ENCODE measurements at regions not wholly inside any gene's neighbourhood (a gene's known extent, or its start where the extent isn't known, plus 50 kb on each side); places are given as distances from the start of the nearest gene placed in this dataset.

GRCh38 chr13:30151388-30151787 is 156.0 kb downstream of the KATNAL1 start:
- DNase-seq (ENCODE audit: low read depth): no peak

GRCh38 chr13:30149248-30149647 is 158.1 kb downstream of the KATNAL1 start:
- DNase-seq (ENCODE audit: low read depth): no peak

GRCh38 chr13:30148786-30149185 is 158.6 kb downstream of the KATNAL1 start:
- no peak for DNase-seq (ENCODE audit: low read depth)

- DNase-seq (ENCODE audit: low read depth): no peak
These were observed 159.1 kb downstream of the KATNAL1 start for GRCh38 chr13:30148171-30148754.

GRCh38 chr13:30147421-30147820 is 159.9 kb downstream of the KATNAL1 start:
- DNase-seq (ENCODE audit: low read depth): no peak

GRCh38 chr13:30147015-30147414 is 160.3 kb downstream of the KATNAL1 start:
- no peak for DNase-seq (ENCODE audit: low read depth)

- no peak for DNase-seq (ENCODE audit: low read depth)
These were observed 161.5 kb downstream of the KATNAL1 start for GRCh38 chr13:30145709-30146367.

- peak; percentile 64 for DNase-seq (ENCODE audit: low read depth)
These were observed 163.5 kb downstream of the KATNAL1 start for GRCh38 chr13:30143666-30144400.

GRCh38 chr13:30142486-30143211 is 164.7 kb downstream of the KATNAL1 start:
- peak; percentile 99 for DNase-seq (ENCODE audit: low read depth)

- peak; percentile 60 for DNase-seq (ENCODE audit: low read depth)
These were observed 165.4 kb downstream of the KATNAL1 start for GRCh38 chr13:30141775-30142485.

- DNase-seq (ENCODE audit: low read depth): no peak
These were observed 166.4 kb downstream of the KATNAL1 start for GRCh38 chr13:30140973-30141372.

- DNase-seq (ENCODE audit: low read depth): no peak
These were observed 168.8 kb downstream of the KATNAL1 start for GRCh38 chr13:30138511-30138910.

- DNase-seq (ENCODE audit: low read depth): no peak
These were observed 171.5 kb downstream of the KATNAL1 start for GRCh38 chr13:30135868-30136267.

GRCh38 chr13:30135351-30135750 is 172.0 kb downstream of the KATNAL1 start:
- no peak for DNase-seq (ENCODE audit: low read depth)

GRCh38 chr13:30134578-30134977 is 172.8 kb downstream of the KATNAL1 start:
- DNase-seq (ENCODE audit: low read depth): no peak

- peak; percentile 55 for DNase-seq (ENCODE audit: low read depth)
These were observed 173.4 kb downstream of the KATNAL1 start for GRCh38 chr13:30133996-30134395.

- DNase-seq (ENCODE audit: low read depth): no peak
These were observed 173.8 kb downstream of the KATNAL1 start for GRCh38 chr13:30133554-30133912.

- peak; percentile 83 for DNase-seq (ENCODE audit: low read depth)
These were observed 174.5 kb downstream of the KATNAL1 start for GRCh38 chr13:30132623-30133553.

- peak; percentile 69 for DNase-seq (ENCODE audit: low read depth)
These were observed 177.9 kb downstream of the KATNAL1 start for GRCh38 chr13:30129411-30129810.

GRCh38 chr13:30128591-30128990 is 178.8 kb downstream of the KATNAL1 start:
- DNase-seq (ENCODE audit: low read depth): no peak

- no peak for DNase-seq (ENCODE audit: low read depth)
These were observed 179.3 kb downstream of the KATNAL1 start for GRCh38 chr13:30128095-30128494.
